ENCODE measurements at regions not wholly inside any gene's neighbourhood (a gene's known extent, or its start where the extent isn't known, plus 50 kb on each side); places are given as distances from the start of the nearest gene placed in this dataset.

- H3K27ac ChIP-seq = no peak overlapping the region
- no peaks in the 10 kb centered on the region for H3K36me3 ChIP-seq
- no peaks in the 10 kb centered on the region for H3K4me1 ChIP-seq (ENCODE audit: control insufficient read depth in 1 of 2, low read depth in 2 of 2)
- TF ChIP-seq CTCF (IDR thresholded peaks at IDR 0.05) = no peak
- no peaks in the 10 kb centered on the region for H3K27me3 ChIP-seq (replicated peaks; ENCODE audit: insufficient read depth)
- H3K9me3 ChIP-seq = no peaks in the 10 kb centered on the region
- no peak for DNase-seq (ENCODE audit: low spot score)
- ATAC-seq (ENCODE audit: insufficient number of reproducible peaks, low FRiP score, low read depth) = no peak
- H3K4me3 ChIP-seq = no peak overlapping the region
Measured at GRCh38 chr3:145620486-145620885, 540.5 kb downstream of the PLOD2 start.

- H3K27ac ChIP-seq = no peak overlapping the region
- no peak overlapping the region for H3K4me3 ChIP-seq
- no peaks in the 10 kb centered on the region for H3K27me3 ChIP-seq (replicated peaks; ENCODE audit: insufficient read depth)
- no peak for ATAC-seq (ENCODE audit: insufficient number of reproducible peaks, low FRiP score, low read depth)
- no peaks in the 10 kb centered on the region for H3K4me1 ChIP-seq (ENCODE audit: control insufficient read depth in 1 of 2, low read depth in 2 of 2)
- H3K36me3 ChIP-seq = no peaks in the 10 kb centered on the region
- no peak for DNase-seq (ENCODE audit: low spot score)
- TF ChIP-seq CTCF (IDR thresholded peaks at IDR 0.05) = no peak
- H3K9me3 ChIP-seq = no peaks in the 10 kb centered on the region
Measured at GRCh38 chr3:145623349-145623748, 537.6 kb downstream of the PLOD2 start.

GRCh38 chr3:145628211-145628610 lies 532.8 kb downstream of the PLOD2 start:
- Histone ChIP-seq H3K4me3 (no peak overlapping the region), H3K27me3 (replicated peaks; ENCODE audit: insufficient read depth) (no peaks in the 10 kb centered on the region), H3K27ac (no peak overlapping the region), H3K4me1 (ENCODE audit: control insufficient read depth in 1 of 2, low read depth in 2 of 2) (no peaks in the 10 kb centered on the region), H3K36me3 (no peaks in the 10 kb centered on the region), H3K9me3 (peaks cover 9% of the 10 kb centered on the region)
- DNase-seq (ENCODE audit: low spot score) = no peak
- no peak for ATAC-seq (ENCODE audit: insufficient number of reproducible peaks, low FRiP score, low read depth)
- TF ChIP-seq CTCF (IDR thresholded peaks at IDR 0.05) = no peak

GRCh38 chr3:145637105-145637504 lies 523.9 kb downstream of the PLOD2 start:
- peaks cover 4 to 14% of the 10 kb centered on the region in 2 donors for H3K4me1 ChIP-seq (ENCODE audit: control insufficient read depth in 1 of 2, low read depth in 2 of 2)
- no peak for ATAC-seq (ENCODE audit: insufficient number of reproducible peaks, low FRiP score, low read depth)

GRCh38 chr3:145639003-145639606 lies 521.9 kb downstream of the PLOD2 start:
- peaks cover 4 to 14% of the 10 kb centered on the region in 2 donors for H3K4me1 ChIP-seq (ENCODE audit: control insufficient read depth in 1 of 2, low read depth in 2 of 2)
- H3K4me3 ChIP-seq = no peak overlapping the region
- no peak overlapping the region for H3K27ac ChIP-seq
- H3K36me3 ChIP-seq = no peaks in the 10 kb centered on the region
- H3K9me3 ChIP-seq = no peaks in the 10 kb centered on the region
- no peak for TF ChIP-seq CTCF (IDR thresholded peaks at IDR 0.05)
- ATAC-seq (ENCODE audit: insufficient number of reproducible peaks, low FRiP score, low read depth) (no peak), DNase-seq (ENCODE audit: low spot score) (no peak)
- H3K27me3 ChIP-seq (replicated peaks; ENCODE audit: insufficient read depth) = no peaks in the 10 kb centered on the region

More at GRCh38 chr3:145637105-145637504, 523.9 kb downstream of the PLOD2 start:
- H3K27me3 ChIP-seq (replicated peaks; ENCODE audit: insufficient read depth) = no peaks in the 10 kb centered on the region
- H3K27ac ChIP-seq = no peak overlapping the region
- no peaks in the 10 kb centered on the region for H3K9me3 ChIP-seq
- no peak for DNase-seq (ENCODE audit: low spot score)
- H3K36me3 ChIP-seq = no peaks in the 10 kb centered on the region
- TF ChIP-seq CTCF (IDR thresholded peaks at IDR 0.05) = no peak
- no peak overlapping the region for H3K4me3 ChIP-seq
